ENCODE measurements at regions not wholly inside any gene's neighbourhood (a gene's known extent, or its start where the extent isn't known, plus 50 kb on each side); places are given as distances from the start of the nearest gene placed in this dataset.

DNA sequence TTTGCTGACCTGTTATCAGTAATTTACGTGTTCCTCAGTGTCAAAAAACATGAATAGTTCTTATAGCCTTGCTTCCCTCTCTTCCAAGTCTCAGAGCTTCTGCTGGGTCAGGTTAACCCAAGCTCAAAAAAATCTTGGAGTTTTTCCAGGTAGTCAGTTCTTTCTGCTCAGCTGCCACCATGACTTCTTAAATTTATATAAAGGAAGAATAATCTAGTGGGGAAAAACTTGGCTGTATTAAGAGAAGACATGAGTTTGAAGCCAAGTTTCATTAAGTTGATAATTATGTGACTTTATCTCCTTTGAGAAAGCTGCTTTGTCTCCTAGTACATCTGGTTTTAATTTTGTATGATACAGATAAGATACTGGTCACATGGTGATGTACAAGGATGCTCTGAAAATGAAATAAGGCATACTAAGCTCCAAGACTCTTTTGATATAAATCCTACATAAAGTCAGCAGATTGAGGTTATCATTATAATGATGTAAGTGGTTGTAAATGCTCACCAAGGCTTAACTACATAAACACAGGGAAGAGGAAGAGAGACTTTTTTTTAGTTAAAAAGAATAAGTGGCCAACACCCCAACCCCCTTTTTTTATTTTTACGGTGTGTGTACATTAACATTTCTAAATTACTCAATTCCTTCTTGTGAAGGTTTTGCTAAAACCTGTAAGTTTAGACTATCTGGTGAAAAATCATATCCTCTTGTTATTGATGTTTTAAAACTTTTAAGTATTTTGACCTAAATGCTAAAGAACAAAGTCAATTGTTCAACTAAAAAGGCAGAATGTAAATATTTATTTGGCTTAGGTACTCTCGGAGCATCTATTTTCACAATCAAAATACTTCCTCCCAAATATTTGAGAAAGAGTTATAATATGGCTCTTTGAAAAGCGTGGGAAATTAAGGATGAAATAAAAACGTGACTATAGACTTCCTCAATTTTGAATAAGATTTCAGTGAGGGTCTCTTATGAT, 84.1 kb upstream of the SLC38A2 start:
- DNase-seq (ENCODE audit: low read depth): no peak
- TF ChIP-seq, protein P1, sequence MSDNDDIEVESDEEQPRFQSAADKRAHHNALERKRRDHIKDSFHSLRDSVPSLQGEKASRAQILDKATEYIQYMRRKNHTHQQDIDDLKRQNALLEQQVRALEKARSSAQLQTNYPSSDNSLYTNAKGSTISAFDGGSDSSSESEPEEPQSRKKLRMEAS (IDR thresholded peaks at IDR 0.05; ENCODE audit: low read depth, low read length): no peak
- H3K4me3 ChIP-seq (ENCODE audit: low read depth, low read length): no peak overlapping the region

DNA sequence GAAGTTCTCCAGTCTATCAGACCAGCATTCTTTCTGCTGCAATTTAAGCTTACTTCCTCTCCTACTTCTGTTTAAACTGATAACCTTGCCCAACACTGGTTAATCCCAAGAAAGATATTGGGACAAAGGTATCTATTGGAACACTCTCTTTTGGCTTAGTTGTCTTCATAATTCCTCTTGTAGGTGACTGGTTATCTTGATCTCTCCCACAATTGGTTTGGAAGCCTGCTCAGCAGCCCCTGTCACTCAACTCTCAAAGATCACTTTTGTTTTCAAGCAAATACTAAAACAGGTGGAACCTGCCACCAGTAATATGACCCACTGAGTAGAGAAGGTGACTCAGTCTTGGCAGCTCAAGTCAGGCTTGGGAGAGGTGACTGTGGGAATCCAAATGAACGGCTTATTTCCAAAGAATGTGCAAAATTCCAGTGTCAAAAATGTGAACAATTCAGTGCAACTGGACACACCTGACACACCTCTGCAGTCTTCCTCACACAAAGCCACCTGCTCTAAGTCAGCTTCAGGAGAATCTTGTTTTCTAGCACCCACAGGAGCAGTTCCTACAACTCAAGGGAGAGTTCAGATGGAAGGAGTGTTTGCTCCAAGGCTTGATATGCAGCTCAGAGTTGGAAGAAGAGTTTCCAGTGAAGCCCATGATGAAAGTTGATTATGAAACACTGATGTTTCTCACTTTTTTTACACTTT, 83.2 kb upstream of the SLC38A2 start:
- no peak overlapping the region for H3K4me3 ChIP-seq (ENCODE audit: low read depth, low read length)
- DNase-seq (ENCODE audit: low read depth): no peak
- TF ChIP-seq, protein P2, sequence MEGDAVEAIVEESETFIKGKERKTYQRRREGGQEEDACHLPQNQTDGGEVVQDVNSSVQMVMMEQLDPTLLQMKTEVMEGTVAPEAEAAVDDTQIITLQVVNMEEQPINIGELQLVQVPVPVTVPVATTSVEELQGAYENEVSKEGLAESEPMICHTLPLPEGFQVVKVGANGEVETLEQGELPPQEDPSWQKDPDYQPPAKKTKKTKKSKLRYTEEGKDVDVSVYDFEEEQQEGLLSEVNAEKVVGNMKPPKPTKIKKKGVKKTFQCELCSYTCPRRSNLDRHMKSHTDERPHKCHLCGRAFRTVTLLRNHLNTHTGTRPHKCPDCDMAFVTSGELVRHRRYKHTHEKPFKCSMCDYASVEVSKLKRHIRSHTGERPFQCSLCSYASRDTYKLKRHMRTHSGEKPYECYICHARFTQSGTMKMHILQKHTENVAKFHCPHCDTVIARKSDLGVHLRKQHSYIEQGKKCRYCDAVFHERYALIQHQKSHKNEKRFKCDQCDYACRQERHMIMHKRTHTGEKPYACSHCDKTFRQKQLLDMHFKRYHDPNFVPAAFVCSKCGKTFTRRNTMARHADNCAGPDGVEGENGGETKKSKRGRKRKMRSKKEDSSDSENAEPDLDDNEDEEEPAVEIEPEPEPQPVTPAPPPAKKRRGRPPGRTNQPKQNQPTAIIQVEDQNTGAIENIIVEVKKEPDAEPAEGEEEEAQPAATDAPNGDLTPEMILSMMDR (IDR thresholded peaks at IDR 0.05; ENCODE audit: low read depth, low read length): no peak

DNA sequence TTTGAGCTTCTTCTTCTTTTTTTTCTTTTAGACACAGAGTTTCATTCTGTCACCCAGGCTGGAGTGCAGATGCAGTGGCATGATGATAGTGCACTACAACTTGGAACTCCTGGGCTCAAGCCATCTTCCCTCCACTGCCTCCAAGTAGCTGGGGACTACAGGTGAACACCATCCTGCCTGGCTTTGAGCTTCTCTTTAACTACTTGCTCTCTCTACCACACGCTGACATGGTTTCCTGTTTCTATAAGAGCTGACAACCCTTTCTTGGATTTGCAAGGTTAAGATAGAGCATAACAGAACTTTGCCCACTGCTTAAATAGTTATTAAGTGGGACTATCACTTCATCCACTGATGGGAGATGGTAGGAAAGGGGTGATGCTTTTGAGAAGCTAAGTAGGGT, 82.4 kb upstream of the SLC38A2 start:
- no peak for DNase-seq (ENCODE audit: low read depth)
- no peak for TF ChIP-seq MYC (IDR thresholded peaks at IDR 0.05; ENCODE audit: low read depth, low read length)
- TF ChIP-seq, protein P2 (IDR thresholded peaks at IDR 0.05; ENCODE audit: low read depth, low read length): no peak
- no peak for TF ChIP-seq POLR2A (IDR thresholded peaks at IDR 0.05; ENCODE audit: extremely low read depth, insufficient read length)
- TF ChIP-seq, protein P1 (IDR thresholded peaks at IDR 0.05; ENCODE audit: low read depth, low read length): no peak

DNA sequence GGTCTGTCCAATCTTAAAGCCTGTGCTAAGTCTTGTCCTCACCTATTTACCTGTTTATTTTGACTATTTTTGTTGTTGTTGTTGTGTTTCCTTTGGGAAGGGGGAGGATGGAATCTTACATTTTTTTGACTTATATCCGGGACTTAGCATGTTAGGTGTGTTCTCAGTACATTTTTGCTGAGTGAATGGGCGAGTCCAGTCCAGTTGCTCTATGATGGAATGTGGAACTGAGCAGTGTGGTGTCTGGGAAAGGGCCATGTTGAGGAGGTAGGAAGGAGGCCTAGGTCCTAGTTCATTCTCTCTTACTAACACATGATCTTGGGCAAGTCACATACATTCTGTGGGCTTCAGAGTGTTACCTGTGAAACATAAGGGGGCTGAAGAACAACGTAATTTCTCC, 80.9 kb upstream of the SLC38A2 start:
- H3K4me3 ChIP-seq (ENCODE audit: low read depth, low read length): no peak overlapping the region
- no peak for TF ChIP-seq MYC (IDR thresholded peaks at IDR 0.05; ENCODE audit: low read depth, low read length)
- TF ChIP-seq, protein P2 (IDR thresholded peaks at IDR 0.05; ENCODE audit: low read depth, low read length): no peak
- TF ChIP-seq, protein P1 (IDR thresholded peaks at IDR 0.05; ENCODE audit: low read depth, low read length): no peak
- no peak for TF ChIP-seq POLR2A (IDR thresholded peaks at IDR 0.05; ENCODE audit: extremely low read depth, insufficient read length)
- DNase-seq (ENCODE audit: low read depth): no peak

More for the DNA sequence above, 82.4 kb upstream of the SLC38A2 start:
- no peak overlapping the region for H3K4me3 ChIP-seq (ENCODE audit: low read depth, low read length)

DNA sequence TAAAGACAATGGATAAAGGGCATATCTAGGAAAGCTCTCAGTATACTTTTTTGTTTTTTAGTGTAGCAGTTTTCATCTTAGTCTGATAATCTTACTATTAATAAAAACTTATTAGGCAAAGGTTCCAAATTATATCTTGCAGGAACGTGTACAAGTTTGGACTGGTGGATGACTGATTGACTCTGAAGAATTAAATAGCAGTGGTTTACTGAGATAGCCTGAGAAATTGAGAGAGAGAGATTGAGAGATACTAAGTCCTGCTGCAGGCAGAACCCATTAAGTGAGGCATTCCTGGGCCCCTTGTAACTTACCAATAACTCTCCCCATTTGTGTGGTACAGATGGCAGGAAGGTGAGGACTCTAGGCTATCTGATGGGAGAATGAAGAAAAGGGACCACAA, 80.2 kb upstream of the SLC38A2 start:
- no peak for DNase-seq (ENCODE audit: low read depth)
- TF ChIP-seq POLR2A (IDR thresholded peaks at IDR 0.05; ENCODE audit: extremely low read depth, insufficient read length) (no peak), MYC (IDR thresholded peaks at IDR 0.05; ENCODE audit: low read depth, low read length) (no peak)
- TF ChIP-seq, protein P1 (IDR thresholded peaks at IDR 0.05; ENCODE audit: low read depth, low read length): no peak
- TF ChIP-seq, protein P2 (IDR thresholded peaks at IDR 0.05; ENCODE audit: low read depth, low read length): no peak
- no peak overlapping the region for H3K4me3 ChIP-seq (ENCODE audit: low read depth, low read length)

DNA sequence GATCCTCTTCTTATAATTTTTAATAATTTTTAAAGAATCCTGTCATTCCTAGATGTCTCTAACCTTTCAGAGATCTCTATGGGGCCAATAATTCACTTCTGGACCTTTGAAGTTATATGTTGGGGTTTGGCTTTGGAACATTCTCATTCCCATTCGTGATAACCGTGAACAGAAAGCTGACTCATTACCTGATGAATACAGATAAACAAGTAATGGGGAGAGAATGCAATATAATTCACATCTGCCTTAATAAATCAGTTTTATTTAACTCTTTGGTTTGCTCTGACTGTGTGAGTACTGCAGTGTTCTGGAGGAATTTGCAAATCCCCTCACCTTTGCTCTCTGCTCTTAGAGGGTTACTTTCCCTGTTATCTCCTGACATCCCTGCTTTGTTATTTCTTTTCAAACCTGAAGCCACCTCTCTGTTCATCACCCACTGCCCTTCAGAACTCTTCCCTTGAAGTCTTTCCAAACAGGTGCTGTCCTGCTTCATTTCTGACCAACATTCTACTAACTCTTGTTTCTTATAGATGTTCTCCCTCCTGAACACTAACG, 79.6 kb upstream of the SLC38A2 start:
- H3K4me3 ChIP-seq (ENCODE audit: low read depth, low read length): no peak overlapping the region
- DNase-seq (ENCODE audit: low read depth): no peak
- TF ChIP-seq, protein P1 (IDR thresholded peaks at IDR 0.05; ENCODE audit: low read depth, low read length): no peak
- no peak for TF ChIP-seq MYC (IDR thresholded peaks at IDR 0.05; ENCODE audit: low read depth, low read length)
- TF ChIP-seq POLR2A (IDR thresholded peaks at IDR 0.05; ENCODE audit: extremely low read depth, insufficient read length): no peak
- TF ChIP-seq, protein P2 (IDR thresholded peaks at IDR 0.05; ENCODE audit: low read depth, low read length): no peak

All from NB4 (cell line).